ENCODE measurements at regions not wholly inside any gene's neighbourhood (a gene's known extent, or its start where the extent isn't known, plus 50 kb on each side); places are given as distances from the start of the nearest gene placed in this dataset.

- TF ChIP-seq CTCF (IDR thresholded peaks at IDR 0.05) (no peak), POLR2A (IDR thresholded peaks at IDR 0.05) (no peak)
Measured at GRCh38 chr3:157836022-157836421, 270.2 kb downstream of the SHOX2 start.
